WERI-Rb-1 (cell line): ENCODE measurements at regions not wholly inside any gene's neighbourhood (a gene's known extent, or its start where the extent isn't known, plus 50 kb on each side); places are given as distances from the start of the nearest gene placed in this dataset.

Experiments
- DNase-seq: peaks from one replicate; pipeline ENCODE4 v3.0.0-alpha.2; 2020
- H3K27ac ChIP-seq: fragments of 250-450 bp; sonication (Bioruptor Pico); 2 replicates; pipeline ENCODE4 v1.5.1; 2020; ENCODE audit warnings: mild to moderate bottlenecking, moderate library complexity
- H3K27me3 ChIP-seq: fragments of 250-450 bp; sonication (Bioruptor Pico); 2 replicates; pipeline ENCODE4 v1.5.1; 2021; ENCODE audit warnings: mild to moderate bottlenecking, low read depth, moderate library complexity; ENCODE audit not compliant: insufficient read depth, severe bottlenecking
- H3K36me3 ChIP-seq: fragments of 250-450 bp; sonication (Bioruptor Pico); 2 replicates; pipeline ENCODE4 v1.5.1; 2020; ENCODE audit warnings: mild to moderate bottlenecking, moderate library complexity
- H3K4me3 ChIP-seq: 2 replicates; pipeline ENCODE4 v1.5.1; 2011; ENCODE audit warnings: low read depth, mild to moderate bottlenecking, control low read depth, low read length
- H3K9me3 ChIP-seq: fragments of 250-450 bp; sonication (Bioruptor Pico); 2 replicates; pipeline ENCODE4 v1.5.1; 2021; ENCODE audit warnings: mild to moderate bottlenecking, moderate library complexity; ENCODE audit not compliant: severe bottlenecking
- CTCF ChIP-seq: IDR thresholded peaks from 2 replicates; pipeline ENCODE4 v1.5.1; 2011; ENCODE audit warnings: low read depth, mild to moderate bottlenecking, control low read depth, inconsistent platforms, low read length

GRCh38 chr11:128052912-128053641 is 534.3 kb downstream of the ETS1 start:
- TF ChIP-seq CTCF = no peak
- H3K36me3 ChIP-seq = no peaks in the 10 kb centered on the region
- H3K4me3 ChIP-seq = no peak overlapping the region
- H3K9me3 ChIP-seq = no peaks in the 10 kb centered on the region
- H3K27ac ChIP-seq = no peak overlapping the region
- no peaks in the 10 kb centered on the region for H3K27me3 ChIP-seq
- DNase-seq = no peak

GRCh38 chr11:128048121-128048520 is 539.2 kb downstream of the ETS1 start:
- no peak for DNase-seq
- Histone ChIP-seq H3K27ac (no peak overlapping the region), H3K27me3 (no peaks in the 10 kb centered on the region), H3K4me3 (no peak overlapping the region), H3K9me3 (no peaks in the 10 kb centered on the region), H3K36me3 (no peaks in the 10 kb centered on the region)
- no peak for TF ChIP-seq CTCF

GRCh38 chr11:128047026-128047425 is 540.3 kb downstream of the ETS1 start:
- no peaks in the 10 kb centered on the region for H3K27me3 ChIP-seq
- no peaks in the 10 kb centered on the region for H3K36me3 ChIP-seq
- no peak for DNase-seq
- H3K9me3 ChIP-seq = no peaks in the 10 kb centered on the region
- TF ChIP-seq CTCF = no peak
- H3K27ac ChIP-seq = no peak overlapping the region
- H3K4me3 ChIP-seq = no peak overlapping the region

- no peak overlapping the region for H3K27ac ChIP-seq
- no peak for TF ChIP-seq CTCF
- DNase-seq = no peak
- no peak overlapping the region for H3K4me3 ChIP-seq
- H3K36me3 ChIP-seq = no peaks in the 10 kb centered on the region
- no peaks in the 10 kb centered on the region for H3K27me3 ChIP-seq
- H3K9me3 ChIP-seq = no peaks in the 10 kb centered on the region
Measured at GRCh38 chr11:128046213-128046612, 541.1 kb downstream of the ETS1 start.

- no peak overlapping the region for H3K4me3 ChIP-seq
- no peak for TF ChIP-seq CTCF
- no peaks in the 10 kb centered on the region for H3K9me3 ChIP-seq
- H3K36me3 ChIP-seq = no peaks in the 10 kb centered on the region
- no peaks in the 10 kb centered on the region for H3K27me3 ChIP-seq
- DNase-seq = no peak
- H3K27ac ChIP-seq = no peak overlapping the region
Measured at GRCh38 chr11:128045094-128045725, 542.1 kb downstream of the ETS1 start.
